SU-DHL-6 (cell line): ENCODE measurements at regions not wholly inside any gene's neighbourhood (a gene's known extent, or its start where the extent isn't known, plus 50 kb on each side); places are given as distances from the start of the nearest gene placed in this dataset.

Experiments used
- H2AFZ ChIP-seq: fragments of 200-600 bp; sonication (generic); 2 replicates; pipeline ENCODE4 v1.6.1; 2014; ENCODE audit warnings: low read depth, mild to moderate bottlenecking, moderate library complexity, mixed read lengths, antibody characterized with exemption, low read length; ENCODE audit not compliant: severe bottlenecking
- H3F3A ChIP-seq: fragments of 200-600 bp; shearing (Covaris generic); 2 replicates; pipeline ENCODE4 v1.6.0; 2016; ENCODE audit warnings: antibody characterized with exemption, mild to moderate bottlenecking; ENCODE audit not compliant: insufficient read depth
- H3K27ac ChIP-seq: fragments of 200-600 bp; sonication (generic); 2 replicates; pipeline ENCODE4 v1.5.1; 2016; ENCODE audit warnings: low read depth, mild to moderate bottlenecking, low read length, moderate library complexity, mixed read lengths
- H3K27me3 ChIP-seq: fragments of 200-600 bp; sonication (generic), shearing (Covaris generic); 2 replicates; pipeline ENCODE4 v1.6.0; 2014; ENCODE audit warnings: mild to moderate bottlenecking, low read length
- H3K36me3 ChIP-seq: fragments of 200-600 bp; sonication (generic); 2 replicates; pipeline ENCODE4 v1.6.1; 2014; ENCODE audit warnings: mild to moderate bottlenecking, low read length, mixed read lengths
- H3K4me2 ChIP-seq: fragments of 300-600, 200-600 bp; shearing (Covaris generic), sonication (generic); 2 replicates; pipeline ENCODE4 v1.6.0; 2014; ENCODE audit warnings: low read length, low read depth, mild to moderate bottlenecking; ENCODE audit not compliant: poor library complexity, severe bottlenecking
- H3K4me3 ChIP-seq: fragments of 200-600 bp; sonication (generic); 2 replicates; pipeline ENCODE4 v1.5.1; 2014; ENCODE audit warnings: antibody characterized with exemption, low read length, mild to moderate bottlenecking, mixed read lengths; ENCODE audit not compliant: insufficient read depth, poor library complexity, severe bottlenecking
- H3K79me2 ChIP-seq: fragments of 200-600 bp; sonication (generic); 2 replicates; pipeline ENCODE4 v1.6.1; 2014; ENCODE audit warnings: mild to moderate bottlenecking, low read length, moderate library complexity; ENCODE audit not compliant: insufficient read depth
- H3K9ac ChIP-seq: fragments of 200-600 bp; sonication (generic); 2 replicates; pipeline ENCODE4 v1.7.0; 2014; ENCODE audit warnings: mild to moderate bottlenecking, low read length
- H3K9me2 ChIP-seq: fragments of 200-600 bp; sonication (generic); replicated peaks from 2 replicates; pipeline ENCODE4 v1.6.1; 2014; ENCODE audit warnings: low read length; ENCODE audit not compliant: insufficient read depth
- H3K9me3 ChIP-seq: fragments of 200-600 bp; sonication (generic); 2 replicates; pipeline ENCODE4 v1.6.1; 2014; ENCODE audit warnings: low read length, mixed read lengths; ENCODE audit not compliant: insufficient read depth
- H4K20me1 ChIP-seq: fragments of 200-600 bp; sonication (generic); 2 replicates; pipeline ENCODE4 v1.6.1; 2014; ENCODE audit warnings: low read depth, mild to moderate bottlenecking, antibody characterized with exemption, low read length, moderate library complexity, mixed read lengths
- EZH2phosphoT487 ChIP-seq: fragments of 200-600 bp; sonication (generic), shearing (Covaris generic); conservative IDR thresholded peaks from 2 replicates; pipeline ENCODE4 v1.6.1; 2018; ENCODE audit warnings: mild to moderate bottlenecking, antibody characterized with exemption, low read length, moderate library complexity, mixed read lengths
- TF ChIP-seq, protein P1 (sequence below): fragments of 200-600 bp; sonication (generic); IDR thresholded peaks from one replicate; pipeline ENCODE4 v1.5.1; 2017; ENCODE audit warnings: antibody characterized with exemption, mild to moderate bottlenecking, low read length, moderate library complexity; ENCODE audit not compliant: insufficient read depth, poor library complexity, severe bottlenecking

DNA sequence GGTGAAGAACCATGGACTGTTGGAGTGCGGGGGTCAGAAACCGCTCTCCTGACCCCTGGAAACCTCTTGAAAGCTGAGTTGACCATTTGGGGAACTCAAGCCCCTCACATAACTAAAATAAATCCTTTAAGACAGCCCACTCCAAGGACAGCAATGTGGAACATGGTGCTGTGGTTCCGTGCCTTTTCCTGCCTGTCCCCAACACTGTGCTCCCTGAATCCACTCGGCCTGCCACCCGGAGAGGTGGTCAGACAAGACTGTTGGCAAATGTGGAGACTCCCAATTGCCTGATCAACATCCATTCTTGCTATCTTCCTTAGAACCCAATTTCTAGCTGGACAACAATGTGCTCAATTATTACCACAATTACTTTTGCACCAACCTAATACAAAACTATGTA is 286.0 kb downstream of the NPHP4 start:
- Histone ChIP-seq H3K9ac (no peak overlapping the region), H3K4me3 (no peak overlapping the region), H3F3A (no peaks in the 10 kb centered on the region), H3K27me3 (no peaks in the 10 kb centered on the region), H3K9me3 (no peaks in the 10 kb centered on the region), H2AFZ (no peak overlapping the region), H3K27ac (no peak overlapping the region), H3K4me2 (no peak overlapping the region), H3K36me3 (no peaks in the 10 kb centered on the region), H3K9me2 (no peaks in the 10 kb centered on the region), H3K79me2 (no peaks in the 10 kb centered on the region), H4K20me1 (no peaks in the 10 kb centered on the region)
- TF ChIP-seq EZH2phosphoT487: no peak
- TF ChIP-seq, protein P1, sequence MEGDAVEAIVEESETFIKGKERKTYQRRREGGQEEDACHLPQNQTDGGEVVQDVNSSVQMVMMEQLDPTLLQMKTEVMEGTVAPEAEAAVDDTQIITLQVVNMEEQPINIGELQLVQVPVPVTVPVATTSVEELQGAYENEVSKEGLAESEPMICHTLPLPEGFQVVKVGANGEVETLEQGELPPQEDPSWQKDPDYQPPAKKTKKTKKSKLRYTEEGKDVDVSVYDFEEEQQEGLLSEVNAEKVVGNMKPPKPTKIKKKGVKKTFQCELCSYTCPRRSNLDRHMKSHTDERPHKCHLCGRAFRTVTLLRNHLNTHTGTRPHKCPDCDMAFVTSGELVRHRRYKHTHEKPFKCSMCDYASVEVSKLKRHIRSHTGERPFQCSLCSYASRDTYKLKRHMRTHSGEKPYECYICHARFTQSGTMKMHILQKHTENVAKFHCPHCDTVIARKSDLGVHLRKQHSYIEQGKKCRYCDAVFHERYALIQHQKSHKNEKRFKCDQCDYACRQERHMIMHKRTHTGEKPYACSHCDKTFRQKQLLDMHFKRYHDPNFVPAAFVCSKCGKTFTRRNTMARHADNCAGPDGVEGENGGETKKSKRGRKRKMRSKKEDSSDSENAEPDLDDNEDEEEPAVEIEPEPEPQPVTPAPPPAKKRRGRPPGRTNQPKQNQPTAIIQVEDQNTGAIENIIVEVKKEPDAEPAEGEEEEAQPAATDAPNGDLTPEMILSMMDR: no peak

DNA sequence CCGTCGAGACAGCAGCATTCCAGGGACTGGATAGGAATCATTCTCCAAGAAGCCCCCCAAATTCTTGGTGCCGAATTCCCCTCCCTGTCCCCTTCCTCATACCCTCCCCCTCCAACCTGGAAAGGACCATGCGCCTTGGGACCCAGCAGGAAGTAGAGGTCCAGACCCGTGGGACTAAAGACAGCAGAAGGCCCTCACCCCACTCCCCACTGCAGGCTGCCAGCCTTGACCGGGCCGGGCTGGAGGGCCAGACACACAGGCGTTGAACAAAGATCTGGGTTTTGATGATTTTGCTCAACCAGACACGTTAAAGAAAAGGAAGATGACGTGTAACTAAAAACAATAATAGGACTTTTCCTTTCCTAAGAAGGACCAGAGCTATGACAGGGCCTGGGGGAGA is 286.5 kb downstream of the NPHP4 start:
- Histone ChIP-seq H3K4me2 (no peak overlapping the region), H2AFZ (no peak overlapping the region), H3K9me3 (no peaks in the 10 kb centered on the region), H3K27me3 (no peaks in the 10 kb centered on the region), H3K9me2 (no peaks in the 10 kb centered on the region), H3K27ac (no peak overlapping the region), H4K20me1 (no peaks in the 10 kb centered on the region), H3F3A (no peaks in the 10 kb centered on the region), H3K79me2 (no peaks in the 10 kb centered on the region), H3K36me3 (no peaks in the 10 kb centered on the region), H3K4me3 (no peak overlapping the region), H3K9ac (no peak overlapping the region)
- TF ChIP-seq, protein P1: no peak
- TF ChIP-seq EZH2phosphoT487: no peak

DNA sequence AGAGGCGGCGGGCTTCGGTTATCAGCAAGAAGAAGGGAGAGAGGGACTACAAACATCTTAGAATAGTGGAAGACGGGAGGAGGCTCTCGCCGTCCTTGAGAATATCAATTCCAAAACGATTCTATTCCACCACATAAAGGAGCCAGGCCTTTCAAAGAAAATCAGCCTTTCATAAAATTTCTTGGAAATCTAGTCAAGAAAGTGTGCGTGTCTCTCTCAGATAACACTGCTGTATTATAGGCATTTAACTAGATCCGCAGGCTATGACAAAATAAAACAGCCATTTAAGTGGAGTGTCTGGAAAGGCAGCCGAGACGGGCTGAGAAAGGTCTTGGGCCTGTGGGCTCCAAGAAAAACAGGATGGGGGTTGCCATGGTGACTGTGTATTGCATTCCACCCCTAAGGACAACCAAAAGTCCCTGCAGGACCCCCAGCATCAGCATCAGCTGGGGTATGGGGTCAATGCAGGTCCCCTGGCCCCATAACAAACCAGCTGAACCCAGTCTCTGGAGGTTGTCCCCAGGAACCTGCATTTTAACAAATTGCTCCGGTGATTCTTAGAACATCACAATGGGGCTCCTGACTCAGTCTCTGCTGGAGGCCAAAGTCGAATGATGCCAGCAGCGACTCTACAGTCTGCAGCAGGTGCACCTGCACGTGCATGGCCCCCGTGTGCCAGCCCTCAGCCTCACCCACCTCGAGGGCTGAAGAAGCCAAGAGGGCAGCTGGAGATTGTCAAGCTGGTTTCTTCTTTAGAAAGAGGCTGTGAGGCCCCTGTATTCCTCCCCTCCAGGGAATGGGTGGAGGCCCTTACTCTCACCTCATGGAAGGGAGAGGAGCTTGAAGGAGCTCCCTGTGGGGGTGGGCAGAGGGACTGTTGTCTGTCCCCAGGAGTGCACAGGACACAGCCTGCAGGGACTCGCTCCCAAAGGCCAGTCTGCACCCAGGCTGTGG is 287.4 kb downstream of the NPHP4 start:
- TF ChIP-seq, protein P1: no peak
- no peak overlapping the region for H3K9ac ChIP-seq
- H3K36me3 ChIP-seq: no peaks in the 10 kb centered on the region
- H3K79me2 ChIP-seq: no peaks in the 10 kb centered on the region
- no peaks in the 10 kb centered on the region for H3K9me3 ChIP-seq
- H3K4me3 ChIP-seq: no peak overlapping the region
- no peaks in the 10 kb centered on the region for H3K27me3 ChIP-seq
- no peaks in the 10 kb centered on the region for H4K20me1 ChIP-seq
- no peaks in the 10 kb centered on the region for H3K9me2 ChIP-seq
- no peak overlapping the region for H2AFZ ChIP-seq
- H3K4me2 ChIP-seq: no peak overlapping the region
- H3F3A ChIP-seq: no peaks in the 10 kb centered on the region
- no peak overlapping the region for H3K27ac ChIP-seq
